HG03442 (cell line): ENCODE measurements at regions not wholly inside any gene's neighbourhood (a gene's known extent, or its start where the extent isn't known, plus 50 kb on each side); places are given as distances from the start of the nearest gene placed in this dataset.

Experiments
- ATAC-seq: cut with Tn5 transposase; IDR thresholded peaks from one replicate; pipeline ENCODE4 v1.9.1; 2021; ENCODE audit warnings: mild to moderate bottlenecking, moderate library complexity; ENCODE audit not compliant: unreplicated experiment

DNA sequence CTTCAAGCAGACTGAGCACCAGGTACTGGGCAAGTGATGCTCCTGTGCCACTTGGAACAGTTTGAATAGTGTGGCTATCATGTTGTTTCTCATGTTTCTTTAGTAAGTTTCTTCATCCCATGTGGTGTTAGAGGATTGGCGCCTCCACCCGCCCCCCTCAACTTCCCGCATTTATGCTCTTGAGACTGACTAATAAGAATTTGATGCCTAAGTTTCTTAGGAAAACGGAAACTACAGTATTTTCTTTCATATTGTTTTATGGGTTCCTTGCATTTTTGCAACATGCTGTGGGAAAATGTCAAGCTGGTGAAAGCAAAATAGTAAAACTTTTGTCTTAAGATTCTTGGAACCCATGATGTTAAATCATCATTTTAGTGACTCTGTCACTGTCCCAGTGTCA is 101.2 kb upstream of the SLC4A4 start:
- ATAC-seq: no peak

DNA sequence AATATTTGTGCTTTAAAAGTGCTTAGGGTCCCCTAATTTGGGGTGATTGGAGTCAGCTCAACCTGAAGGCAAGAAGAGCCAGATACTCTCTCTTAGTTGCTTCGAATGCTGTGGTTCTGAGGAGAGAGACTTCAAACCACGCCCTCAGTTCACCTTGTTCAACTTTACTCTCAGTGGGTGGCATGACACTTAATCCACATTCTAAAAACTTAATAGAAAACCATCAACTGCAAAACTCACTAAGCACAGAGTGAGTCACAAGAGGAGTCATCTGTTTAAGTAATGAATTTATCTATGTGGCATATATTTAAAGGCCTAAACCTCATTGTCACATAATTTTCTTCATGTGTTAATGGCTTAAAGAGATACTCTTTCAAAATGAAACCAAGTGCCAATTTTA is 99.5 kb upstream of the SLC4A4 start:
- no peak for ATAC-seq

DNA sequence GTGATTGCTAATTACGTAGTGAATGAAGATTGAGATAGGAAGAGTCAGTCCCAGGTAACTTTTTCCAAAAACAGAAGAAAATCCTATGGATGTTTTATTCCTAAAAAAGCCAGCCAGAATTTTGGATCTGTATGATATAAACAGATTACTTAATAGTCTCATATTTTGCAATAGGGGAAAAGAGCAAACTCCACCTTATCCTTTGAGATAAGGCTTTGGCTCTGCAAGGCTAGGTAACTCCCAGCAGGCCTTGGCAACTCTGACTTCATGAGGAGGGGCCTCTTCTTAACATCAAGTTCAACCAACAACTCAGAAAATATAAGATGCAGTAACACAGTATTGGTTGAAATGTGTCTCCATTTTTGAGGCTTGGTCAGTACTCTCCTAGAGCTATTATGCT is 98.7 kb upstream of the SLC4A4 start:
- ATAC-seq: no peak

DNA sequence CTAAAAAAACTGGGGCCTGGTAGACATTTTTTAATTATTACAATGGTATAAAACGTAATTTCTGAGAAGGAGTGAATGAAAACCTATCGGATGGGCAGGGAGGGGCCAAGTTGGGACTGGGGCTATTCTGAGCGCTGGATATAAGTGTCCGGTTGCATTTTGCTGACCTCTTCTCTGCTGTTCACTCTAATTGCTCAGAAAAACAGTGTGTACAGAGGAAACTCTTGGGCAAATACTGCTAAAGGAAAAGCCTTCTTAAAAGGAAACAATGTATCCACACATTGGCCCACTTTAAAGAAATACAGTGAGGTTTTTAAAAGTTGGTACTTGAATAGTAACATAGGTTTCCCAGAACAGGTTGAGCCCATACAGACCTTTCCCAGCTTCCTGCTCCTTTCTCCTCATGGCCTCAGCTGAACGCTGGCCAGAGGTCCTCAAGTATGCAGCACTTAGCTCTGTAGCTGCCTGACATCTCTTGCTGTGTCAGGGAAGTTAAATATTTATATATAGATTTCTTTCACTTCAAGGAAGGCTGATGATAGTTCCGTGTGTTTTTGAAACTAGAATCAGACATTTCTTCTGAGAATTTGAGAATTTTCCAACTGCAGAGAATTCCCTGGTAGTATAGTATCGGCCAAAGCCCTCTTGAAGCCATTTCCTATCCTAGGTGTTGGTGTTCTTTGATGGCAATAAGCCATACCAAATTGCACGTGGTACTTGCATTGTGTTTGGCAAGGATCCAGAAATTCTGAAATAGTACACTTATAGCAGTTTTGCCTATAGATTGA is 97.1 kb upstream of the SLC4A4 start:
- ATAC-seq: no peak

DNA sequence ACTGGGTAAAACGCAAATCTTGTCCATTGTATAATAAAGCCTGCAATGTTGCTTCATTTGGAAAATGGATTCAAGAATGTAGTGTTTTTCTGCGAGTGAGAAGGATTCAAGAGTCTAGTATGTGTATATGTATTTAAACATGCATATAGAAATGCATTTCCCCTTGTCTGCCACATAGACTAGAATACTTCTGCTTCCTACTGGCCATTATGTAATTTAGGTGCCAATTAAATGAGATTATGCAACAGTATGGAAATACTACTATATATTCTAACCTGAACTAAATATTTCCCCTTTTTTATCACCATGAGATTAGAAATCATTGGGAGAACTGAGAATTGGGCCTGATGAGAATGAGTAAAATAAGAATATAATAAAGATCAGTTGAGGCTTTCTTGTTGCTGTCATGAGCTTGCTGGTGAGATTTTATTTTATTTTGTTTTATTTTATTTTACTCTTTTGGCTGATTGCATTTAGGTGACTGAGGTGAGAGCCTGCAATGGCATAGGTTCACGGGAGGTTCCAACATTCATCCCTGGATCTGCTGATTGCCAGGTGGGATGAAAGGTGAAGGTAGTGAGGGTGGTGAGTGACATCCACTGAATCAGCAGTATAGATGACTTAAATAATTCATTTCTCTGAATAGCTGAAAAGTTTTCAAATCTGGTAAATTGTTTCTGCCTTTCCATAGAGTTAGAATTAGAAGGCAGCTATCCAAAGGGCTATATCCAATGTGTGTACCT is 95.6 kb upstream of the SLC4A4 start:
- ATAC-seq: no peak

DNA sequence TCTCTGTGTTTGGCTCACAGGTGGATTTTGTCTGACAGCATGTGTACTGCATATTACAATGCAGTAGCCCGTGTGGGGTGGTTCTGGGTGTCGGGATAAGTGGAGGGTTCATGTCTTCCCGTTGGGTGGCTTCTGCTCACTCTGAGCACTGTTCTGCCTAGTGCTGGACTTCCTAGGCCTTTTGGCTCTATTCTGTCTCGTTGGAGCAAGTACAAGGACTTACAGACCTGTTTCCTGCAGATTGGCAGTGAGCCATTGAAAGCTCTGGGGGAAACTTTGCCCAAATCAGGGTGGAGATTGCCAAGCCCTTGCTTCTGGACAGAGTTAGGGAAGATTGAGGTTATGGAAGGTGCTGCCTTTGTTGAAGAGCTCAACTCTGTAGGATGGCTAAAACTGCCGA is 91.1 kb upstream of the SLC4A4 start:
- no peak for ATAC-seq

DNA sequence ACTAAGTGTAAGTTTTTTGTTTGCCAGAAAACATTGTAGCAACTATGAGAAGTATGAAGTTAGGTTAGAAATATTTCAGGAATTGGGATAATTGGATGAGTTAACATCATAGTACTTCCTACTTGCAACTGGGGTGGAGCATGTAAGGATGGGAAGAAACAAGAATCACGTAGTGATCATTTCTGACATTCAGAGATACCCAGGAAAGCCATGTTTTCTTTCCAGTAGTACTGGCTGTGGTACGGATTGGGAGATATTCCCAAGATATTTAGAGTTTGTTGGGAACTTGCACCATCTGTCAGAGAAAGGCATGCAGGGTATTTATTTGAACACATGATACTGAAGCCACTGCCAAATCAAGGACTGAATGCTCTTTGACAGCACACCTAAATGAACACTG is 87.6 kb upstream of the SLC4A4 start:
- no peak for ATAC-seq

DNA sequence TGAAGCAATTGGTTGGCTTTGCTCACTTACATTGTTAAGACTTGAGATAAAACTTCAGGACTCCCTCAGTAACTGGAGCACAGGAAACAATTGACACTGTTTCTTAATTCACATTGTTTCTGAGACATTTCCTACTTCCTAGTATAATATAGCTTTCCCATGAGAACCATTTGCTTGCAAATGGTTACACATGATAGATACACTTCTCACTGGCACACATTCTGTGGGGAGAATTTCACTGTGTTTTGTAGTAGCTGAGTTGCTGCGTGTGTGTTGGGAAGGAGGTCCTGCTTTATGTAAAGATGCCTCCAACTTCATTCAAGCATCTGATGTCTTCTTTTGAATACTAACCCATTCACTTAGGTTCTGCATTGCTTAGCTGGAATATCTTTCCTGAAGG is 85.3 kb upstream of the SLC4A4 start:
- no peak for ATAC-seq

DNA sequence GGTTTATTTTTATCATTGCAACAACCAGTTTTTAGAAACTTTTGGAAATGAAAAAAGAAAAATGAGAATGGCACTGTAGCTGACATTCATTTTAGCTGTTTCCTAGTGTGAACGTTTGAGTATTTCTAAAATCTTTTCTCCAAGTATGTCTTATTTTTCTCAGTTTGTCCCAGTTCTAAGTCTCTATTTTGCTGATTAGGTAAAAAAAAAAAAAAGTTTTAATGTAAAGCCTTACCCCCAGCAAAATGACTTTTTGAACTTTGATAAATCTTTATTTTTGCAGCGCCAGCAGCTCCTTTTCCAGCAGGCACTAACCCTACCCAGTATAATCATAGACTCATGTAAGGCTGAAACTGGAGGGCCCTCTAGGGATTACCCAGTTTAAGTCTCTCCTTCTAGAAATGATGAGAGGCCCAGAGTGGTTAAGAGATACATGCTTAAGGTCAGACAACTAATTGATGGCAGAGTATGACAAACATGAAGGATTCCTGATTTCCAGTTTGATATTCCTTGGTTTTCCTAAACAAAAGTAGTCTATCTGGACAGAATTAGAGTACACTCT is 84.3 kb upstream of the SLC4A4 start:
- ATAC-seq: peak; percentile 63

DNA sequence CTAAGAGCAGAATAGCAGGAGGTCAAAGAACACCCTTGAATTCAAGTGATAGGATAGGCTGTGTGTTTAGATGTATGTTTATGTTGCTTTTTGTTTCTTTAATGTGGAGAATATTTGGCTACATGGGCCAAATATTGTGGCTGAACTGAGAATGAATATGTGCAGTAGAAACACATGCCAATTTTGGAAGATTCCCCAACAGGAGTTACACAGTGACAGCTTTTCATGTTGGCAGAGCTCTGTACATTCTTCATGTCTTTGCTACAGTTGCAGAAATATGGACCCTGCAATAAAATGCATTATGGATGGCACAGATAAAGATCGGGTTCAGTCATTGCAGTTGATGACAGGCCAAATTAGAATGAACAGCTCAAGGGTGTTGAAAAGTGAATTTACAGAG is 82.8 kb upstream of the SLC4A4 start:
- no peak for ATAC-seq

DNA sequence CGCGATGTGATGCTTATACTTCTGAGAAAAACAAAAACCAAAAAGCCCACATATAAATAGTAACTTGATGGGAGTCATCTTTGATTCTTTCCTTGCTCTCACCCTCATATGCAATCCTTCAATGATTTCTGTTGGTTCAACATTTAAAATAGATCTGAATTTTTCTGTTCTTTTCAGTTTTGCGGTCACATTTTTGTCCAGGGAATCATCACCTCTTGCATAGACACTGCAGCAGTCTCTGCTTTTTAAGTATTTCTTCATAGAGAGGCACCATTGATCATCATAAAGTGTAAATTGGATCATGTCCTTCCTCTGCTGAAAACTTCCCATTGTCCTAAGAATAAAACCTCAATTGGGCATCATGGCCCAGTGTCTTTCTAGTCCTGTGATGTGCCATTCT is 81.1 kb upstream of the SLC4A4 start:
- no peak for ATAC-seq

DNA sequence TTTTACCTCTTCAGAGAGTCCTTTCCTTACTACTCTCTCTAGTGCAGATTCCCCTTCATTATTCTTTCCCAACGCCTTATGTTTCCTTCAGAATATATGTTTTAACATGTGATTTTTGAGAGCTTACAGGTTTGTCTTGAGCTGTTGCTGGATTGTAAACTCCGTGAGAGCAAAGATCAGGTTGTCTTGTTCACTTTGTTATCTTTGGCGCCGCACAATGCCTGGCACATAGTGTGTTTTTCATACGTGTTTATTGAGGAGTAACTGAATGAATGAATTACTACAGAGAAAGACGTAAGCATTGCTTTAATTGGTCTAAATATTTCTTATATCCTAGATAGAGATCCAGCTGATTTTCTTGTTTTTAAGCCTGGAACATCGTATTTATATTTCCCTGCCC is 80.5 kb upstream of the SLC4A4 start:
- ATAC-seq: no peak

DNA sequence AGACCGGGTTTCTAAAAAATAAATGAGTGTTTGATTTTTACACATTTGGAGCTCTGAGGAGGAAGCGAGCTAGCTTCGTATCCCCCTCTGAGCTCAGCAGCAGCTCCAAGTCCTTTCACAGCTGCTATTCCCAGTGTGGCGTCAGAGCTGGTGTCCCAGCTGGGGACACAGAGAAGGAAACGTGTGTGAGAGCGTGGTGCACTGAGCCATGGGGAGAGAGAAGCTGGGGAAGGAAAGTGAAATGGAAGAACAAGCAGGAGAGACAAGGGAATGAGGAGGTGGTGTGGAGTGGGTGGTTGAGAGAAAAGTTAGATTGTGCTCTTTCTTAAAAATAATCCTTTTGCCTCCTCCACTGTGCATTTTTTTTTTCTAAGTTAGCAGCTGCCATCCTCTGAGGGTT is 79.5 kb upstream of the SLC4A4 start:
- no peak for ATAC-seq

DNA sequence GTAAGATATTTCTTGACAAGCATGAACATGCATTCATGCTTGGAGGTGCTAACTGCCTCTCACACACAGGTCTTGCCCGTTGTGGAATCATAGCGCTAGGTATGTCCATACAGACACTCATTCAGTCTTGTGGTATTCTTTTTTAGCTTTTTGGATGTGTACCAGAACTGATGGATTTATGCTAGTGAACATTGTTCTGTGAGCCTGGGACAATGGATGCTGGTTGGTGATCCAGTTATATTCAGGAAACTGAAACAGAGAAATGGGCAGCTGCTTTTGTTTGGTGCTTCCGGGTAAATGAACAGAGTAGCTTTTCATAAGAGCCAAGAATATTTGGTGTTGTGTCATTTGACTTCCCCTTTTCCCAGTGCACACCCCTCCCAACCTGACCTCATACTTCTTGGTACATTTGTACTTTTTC is 78.9 kb upstream of the SLC4A4 start:
- no peak for ATAC-seq

DNA sequence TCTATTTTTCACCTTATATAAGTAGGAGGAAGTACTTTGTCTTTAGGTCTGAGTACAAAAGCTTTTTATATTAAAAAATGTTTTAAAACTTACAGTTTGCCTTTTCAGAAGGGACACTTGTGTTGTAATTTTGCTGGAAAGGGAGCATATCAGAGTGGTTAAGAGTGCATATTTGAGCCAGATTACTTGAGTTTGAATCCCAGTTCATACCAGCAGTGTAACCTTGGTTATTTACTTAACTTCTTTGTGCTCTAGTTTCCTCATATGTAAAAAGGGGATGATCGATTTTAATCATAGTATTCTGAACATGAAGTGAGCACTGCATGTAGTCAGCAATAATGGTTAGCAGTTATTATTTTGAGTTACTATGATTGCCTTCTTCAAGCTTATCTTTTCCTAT is 78.3 kb upstream of the SLC4A4 start:
- no peak for ATAC-seq

DNA sequence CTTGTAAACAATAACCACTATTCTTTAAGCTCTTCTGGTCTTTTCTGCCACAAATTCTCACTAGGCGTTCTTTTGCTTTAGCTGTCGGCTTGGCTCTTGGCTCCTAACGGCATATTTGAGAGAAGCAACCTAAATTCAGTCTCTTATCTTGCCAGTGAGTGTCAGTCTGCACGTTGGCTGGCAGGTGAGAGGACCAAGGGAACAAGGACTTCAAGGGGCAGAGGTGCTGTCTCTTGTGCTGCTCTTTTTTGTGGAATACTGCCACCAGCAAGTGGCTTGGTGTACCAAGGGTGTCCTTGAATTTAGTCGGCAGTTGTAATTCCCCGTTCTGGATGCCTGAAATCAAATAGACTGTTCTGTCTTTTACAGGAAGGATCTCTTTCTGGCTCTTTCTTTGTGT is 77.8 kb upstream of the SLC4A4 start:
- ATAC-seq: no peak

DNA sequence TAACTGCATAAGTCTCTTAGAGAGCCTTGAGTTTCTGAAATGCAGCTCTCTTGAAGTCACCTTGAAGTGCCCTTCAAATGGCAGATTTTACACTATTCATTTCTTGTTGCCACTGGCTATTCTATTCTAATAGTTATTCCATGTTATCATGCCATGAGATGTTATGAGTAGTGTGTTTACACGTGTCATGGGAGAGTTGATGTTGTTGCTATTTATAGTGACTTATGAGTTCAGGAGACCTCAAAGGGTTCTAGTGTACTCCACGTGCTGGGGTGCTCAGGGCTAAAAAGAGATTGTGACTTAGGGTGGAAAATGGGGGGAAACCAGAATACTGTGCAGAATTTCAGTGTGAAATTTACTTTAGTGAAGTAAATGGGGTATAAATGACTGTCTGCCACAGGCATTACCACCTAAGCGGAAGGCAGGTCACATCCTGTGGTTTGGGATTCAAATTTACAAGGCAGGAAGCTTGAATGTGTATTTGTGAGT is 77.1 kb upstream of the SLC4A4 start:
- peak; percentile 44 for ATAC-seq

DNA sequence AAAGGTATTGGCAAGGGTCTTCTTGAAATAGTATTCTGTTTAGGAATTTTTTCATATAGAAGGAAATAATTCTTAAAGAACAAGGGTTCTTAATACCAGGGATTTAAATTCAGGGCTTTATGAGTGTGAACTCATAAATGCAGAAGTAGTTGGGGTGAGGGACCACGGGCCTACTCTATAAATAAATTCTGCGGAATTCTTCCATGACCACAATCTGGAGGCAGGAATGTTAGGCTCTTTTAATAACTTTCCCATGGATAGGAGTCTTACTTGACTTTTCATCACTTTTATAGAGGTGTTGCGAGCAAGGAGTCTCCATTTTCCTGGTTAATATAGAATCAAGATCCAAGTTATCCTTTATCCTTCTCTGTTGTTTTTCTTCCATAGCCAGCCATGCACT is 76.7 kb upstream of the SLC4A4 start:
- no peak for ATAC-seq

DNA sequence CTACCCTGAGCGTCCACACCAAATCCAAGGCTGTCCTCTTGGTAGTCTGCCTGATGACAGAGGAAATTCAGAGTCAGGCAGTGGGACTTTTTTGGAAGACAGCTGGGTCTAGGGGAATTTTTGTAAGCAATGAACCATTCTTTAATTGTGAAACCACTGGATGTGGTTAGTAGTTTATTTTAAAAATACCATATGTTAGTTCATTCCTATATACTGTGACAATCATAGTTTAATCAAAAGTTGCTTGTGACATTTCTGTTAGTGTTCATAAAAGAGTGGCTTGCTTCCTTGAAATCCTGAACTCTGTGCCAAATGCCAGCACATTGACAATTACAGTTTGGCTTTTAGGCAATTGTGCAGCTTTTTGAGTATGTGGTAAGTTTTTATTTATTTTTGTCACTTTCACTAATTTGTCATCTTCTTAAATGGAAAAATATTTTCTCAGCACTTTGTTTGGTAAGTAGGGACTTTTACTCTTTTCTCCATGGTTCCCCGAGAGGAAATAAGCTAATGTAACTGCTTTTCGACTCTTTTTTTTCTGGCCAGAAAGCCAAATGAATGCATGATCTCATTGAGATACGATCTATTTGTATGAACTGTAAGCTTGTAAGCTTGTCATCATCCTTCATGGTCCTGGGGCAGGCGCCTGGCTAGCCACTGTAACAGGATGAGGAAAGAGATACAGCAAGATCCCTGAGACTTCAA is 72.6 kb upstream of the SLC4A4 start:
- no peak for ATAC-seq

DNA sequence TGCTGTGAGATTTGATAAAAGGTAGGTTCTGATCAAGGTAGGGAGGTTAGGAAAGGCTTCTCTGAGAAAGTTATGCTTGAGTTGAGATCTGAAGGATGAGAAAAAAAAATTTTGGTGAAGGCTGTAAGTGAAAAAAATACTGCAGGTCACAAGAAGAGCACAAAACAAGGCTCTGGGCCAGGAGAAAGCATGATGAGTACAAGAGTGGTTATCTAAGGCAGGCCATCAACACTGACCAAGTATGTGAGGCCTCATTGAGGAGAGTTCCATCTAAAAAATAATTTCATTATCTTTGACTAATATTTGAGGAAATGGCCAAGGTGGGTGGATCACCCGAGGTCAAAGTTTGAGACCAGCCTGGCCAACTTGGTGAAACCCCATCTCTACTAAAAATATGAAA is 71.6 kb upstream of the SLC4A4 start:
- ATAC-seq: no peak

DNA sequence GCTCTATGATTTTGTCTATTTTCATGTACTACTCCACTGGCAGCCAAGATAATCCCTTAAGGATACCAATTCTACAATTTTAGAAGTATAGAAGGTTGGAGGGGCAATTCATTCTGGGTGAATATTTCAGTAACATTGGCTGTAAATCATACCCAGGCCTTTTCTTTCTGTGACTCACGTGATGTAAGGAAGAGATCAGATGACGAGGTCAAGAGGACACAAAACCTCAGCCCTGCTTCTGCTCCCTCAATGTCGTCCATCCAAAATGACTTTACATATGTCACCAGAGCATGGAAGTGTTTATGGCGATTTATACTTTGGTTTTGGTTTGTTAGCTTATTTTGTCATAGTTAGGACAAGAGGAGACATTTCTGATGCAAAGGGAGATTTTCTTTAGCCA is 70.7 kb upstream of the SLC4A4 start:
- no peak for ATAC-seq

DNA sequence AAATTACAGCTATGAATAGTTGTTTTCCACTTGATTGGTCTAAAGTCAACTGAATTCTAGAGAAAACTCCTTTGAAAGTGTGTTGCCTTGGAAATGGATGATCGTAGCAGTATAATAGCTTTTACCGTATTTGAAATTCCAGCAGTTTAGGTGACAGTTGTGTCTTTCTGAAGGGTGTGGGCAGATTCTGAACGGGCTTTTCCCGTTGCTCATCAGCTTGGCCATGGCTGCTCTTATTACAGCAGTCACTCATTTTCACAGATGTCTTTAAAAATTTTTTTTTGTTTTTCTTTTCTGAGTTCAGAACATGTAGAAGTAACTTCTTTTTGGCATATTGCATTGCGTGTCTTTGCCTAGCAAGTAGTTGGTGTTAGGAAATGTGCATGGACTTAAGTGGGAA is 69.6 kb upstream of the SLC4A4 start:
- ATAC-seq: no peak
